ENCODE measurements at regions not wholly inside any gene's neighbourhood (a gene's known extent, or its start where the extent isn't known, plus 50 kb on each side); places are given as distances from the start of the nearest gene placed in this dataset.

DNA sequence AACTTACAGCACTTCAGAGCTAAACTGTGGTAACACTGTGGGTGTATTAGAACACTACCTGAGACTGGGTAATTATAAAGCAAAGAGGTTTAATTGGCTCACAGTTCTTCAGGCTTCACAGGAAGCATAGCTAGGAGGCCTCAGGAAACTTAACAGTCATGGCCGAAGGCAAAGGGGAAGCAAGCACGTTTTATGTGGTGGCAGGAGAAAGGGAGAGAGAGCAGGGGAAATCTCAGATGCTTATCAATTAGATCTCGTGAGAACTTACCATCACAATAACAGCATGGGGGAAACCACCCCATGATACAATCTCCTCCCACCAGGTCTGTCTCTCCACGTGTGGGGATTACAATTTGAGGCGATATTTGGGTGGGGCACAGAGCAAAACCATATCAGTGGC, 512.6 kb downstream of the RERGL start:
- TF ChIP-seq, protein P1, sequence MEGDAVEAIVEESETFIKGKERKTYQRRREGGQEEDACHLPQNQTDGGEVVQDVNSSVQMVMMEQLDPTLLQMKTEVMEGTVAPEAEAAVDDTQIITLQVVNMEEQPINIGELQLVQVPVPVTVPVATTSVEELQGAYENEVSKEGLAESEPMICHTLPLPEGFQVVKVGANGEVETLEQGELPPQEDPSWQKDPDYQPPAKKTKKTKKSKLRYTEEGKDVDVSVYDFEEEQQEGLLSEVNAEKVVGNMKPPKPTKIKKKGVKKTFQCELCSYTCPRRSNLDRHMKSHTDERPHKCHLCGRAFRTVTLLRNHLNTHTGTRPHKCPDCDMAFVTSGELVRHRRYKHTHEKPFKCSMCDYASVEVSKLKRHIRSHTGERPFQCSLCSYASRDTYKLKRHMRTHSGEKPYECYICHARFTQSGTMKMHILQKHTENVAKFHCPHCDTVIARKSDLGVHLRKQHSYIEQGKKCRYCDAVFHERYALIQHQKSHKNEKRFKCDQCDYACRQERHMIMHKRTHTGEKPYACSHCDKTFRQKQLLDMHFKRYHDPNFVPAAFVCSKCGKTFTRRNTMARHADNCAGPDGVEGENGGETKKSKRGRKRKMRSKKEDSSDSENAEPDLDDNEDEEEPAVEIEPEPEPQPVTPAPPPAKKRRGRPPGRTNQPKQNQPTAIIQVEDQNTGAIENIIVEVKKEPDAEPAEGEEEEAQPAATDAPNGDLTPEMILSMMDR (IDR thresholded peaks at IDR 0.05), result no peak
- no peak for TF ChIP-seq POLR2A (IDR thresholded peaks at IDR 0.05)

All from right lobe of liver (tissue), 4 donors.